HG03039 (cell line): ENCODE measurements at regions not wholly inside any gene's neighbourhood (a gene's known extent, or its start where the extent isn't known, plus 50 kb on each side); places are given as distances from the start of the nearest gene placed in this dataset.
A peak's percentile ranks its signal among the peaks of the same experiment; 100 is the strongest.

Source experiments
- ATAC-seq: cut with Tn5 transposase; IDR thresholded peaks from one replicate; pipeline ENCODE4 v1.9.1; 2021; ENCODE audit warnings: mild to moderate bottlenecking, moderate library complexity; ENCODE audit not compliant: unreplicated experiment

DNA sequence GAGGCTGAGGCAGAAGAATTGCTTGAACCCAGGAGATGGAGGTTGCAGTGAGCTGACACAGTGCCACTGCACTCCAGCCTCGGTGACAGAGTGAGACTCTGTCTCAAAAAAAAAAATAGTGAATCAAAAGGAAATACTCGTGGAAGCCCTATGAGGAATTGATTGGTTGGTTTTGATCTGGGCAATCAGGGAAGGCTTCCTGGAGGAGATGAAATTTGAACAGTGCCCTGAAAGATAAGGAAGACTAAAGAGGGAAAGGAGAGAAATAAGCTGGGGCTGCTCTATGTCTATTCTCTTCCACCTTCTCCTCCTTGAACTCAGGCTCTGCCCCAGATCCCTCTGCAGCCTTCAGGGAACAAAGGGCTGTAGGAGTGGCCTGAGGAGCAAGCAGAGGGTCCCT is 54.1 kb downstream of the IRF2BPL start:
- no peak for ATAC-seq

DNA sequence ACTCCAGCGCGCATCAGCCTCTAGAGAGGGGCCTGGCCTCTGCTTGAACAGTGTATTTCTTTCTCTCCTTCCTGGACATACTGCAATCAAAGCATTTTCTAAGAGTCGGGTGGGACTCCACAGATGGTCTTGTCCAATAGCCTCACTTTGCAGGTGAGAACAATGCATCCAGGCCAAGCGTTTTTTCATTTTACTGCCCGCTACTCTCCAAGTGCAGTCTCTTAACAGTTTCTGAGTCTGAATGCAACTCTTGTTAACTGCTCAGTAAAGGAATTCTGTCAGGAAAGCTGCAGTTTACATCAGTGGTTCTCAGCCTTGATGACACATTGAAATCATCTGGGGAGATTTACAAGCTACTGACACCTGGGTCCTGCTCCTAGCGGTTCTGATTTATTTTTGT is 57.0 kb downstream of the IRF2BPL start:
- no peak for ATAC-seq

DNA sequence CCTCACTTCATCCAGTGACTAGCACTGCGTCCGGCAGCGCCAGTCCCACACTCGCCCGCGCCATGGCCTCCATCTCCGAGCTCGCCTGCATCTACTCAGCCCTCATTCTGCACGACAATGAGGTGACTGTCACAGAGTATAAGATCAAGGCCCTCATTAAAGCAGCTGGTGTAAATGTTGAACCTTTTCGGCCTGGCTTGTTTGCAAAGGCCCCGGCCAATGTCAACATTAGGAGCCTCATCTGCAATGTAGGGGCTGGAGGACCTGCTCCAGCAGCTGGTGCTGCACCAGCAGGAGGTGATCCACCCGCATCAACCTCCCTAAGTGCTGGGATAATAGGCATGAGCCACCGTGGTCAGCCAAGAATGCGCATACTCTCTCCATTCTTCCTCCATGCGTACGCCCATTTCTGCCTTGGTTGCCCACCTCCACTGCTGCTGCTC is 59.9 kb downstream of the IRF2BPL start:
- ATAC-seq = no peak

DNA sequence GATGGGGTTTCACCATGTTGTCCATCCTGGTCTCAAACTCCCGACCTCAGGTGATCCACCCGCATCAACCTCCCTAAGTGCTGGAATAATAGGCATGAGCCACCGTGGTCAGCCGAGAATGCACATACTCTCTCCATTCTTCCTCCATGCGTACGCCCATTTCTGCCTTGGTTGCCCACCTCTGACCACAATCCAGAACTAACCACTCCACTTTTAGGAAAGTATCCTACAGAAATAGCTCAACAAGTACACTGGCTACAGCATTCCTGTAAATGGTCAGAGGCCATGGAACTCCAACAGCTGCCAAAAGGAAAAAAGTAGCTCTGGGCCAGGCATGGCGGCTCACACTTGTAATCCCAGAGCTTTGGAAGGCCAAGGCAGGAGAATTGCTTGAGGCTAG is 60.7 kb downstream of the IRF2BPL start:
- no peak for ATAC-seq

DNA sequence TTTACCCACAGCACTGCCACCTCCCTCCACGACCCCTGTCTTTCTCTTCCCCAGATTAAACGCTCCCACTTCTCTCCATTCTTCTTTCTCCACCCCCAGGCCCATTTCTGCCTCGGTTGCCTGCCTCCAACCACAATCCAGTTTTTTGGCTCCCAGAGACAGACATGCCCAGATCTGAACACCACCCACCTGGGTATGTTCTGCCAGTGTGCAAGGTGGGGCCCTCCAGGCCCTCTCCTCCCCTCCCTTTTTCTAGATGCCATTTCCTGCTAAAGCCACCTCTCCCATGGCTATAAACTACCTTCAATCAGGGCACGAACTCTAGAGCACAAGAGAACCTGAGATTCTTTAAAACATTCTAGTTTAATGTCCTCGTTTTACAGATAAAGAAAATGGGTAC is 63.3 kb downstream of the IRF2BPL start:
- ATAC-seq = no peak

DNA sequence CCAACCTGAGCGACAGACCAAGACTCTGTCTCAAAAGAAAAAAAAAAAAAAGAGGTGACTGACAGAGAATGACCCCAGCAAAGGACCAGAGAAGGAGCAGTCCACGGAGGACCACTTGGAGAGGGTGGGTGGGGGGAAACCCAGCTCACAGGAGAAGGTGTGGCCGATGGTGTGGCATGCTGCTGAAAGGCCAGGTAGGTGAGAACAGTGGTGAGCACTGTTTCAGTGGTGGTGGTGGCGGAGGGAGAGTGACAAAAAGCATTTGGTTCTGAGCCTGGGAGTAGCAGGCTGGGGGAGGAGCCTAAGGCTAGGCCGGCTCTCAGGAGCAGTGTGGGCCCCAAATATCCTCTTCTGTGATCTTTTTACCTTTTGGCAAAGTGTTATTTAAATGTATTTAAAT is 63.8 kb downstream of the IRF2BPL start:
- ATAC-seq = no peak

DNA sequence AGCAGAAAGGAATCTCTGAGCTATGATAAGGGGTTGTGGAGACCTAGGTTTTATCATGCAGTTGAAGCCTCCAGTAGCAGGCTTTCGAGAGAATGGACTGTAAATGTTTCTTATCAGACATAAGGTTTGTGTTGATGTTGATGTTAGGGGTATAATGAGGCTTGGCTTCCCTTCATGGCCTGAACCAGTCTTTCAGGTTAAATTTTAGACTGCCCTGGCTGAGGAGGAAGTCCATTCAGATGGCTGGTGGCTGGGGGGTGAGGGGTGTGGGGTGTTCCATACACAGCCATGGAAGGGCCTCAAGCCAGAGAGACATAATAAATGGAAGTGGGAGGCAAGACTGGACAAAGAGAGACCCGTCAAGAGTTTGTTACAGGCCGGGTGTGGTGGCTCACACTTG is 65.1 kb downstream of the IRF2BPL start:
- no peak for ATAC-seq

DNA sequence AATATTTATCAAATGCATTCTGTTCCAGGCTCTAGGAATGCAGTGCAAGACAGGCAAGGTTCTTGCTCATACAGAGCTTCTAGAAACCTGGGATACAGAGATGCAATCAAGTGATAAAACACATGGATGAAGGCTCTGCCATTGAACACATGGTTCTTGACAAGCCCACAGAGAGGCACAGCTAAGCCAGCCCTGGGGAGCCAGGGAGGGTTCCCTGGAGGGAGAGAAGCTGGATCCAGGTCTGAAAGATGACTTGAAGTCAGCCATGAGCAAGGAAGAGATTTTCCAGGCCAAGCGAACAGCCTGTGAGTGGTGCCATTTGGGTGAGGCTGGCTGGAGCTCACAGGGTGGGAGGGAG is 66.2 kb downstream of the IRF2BPL start:
- no peak for ATAC-seq

DNA sequence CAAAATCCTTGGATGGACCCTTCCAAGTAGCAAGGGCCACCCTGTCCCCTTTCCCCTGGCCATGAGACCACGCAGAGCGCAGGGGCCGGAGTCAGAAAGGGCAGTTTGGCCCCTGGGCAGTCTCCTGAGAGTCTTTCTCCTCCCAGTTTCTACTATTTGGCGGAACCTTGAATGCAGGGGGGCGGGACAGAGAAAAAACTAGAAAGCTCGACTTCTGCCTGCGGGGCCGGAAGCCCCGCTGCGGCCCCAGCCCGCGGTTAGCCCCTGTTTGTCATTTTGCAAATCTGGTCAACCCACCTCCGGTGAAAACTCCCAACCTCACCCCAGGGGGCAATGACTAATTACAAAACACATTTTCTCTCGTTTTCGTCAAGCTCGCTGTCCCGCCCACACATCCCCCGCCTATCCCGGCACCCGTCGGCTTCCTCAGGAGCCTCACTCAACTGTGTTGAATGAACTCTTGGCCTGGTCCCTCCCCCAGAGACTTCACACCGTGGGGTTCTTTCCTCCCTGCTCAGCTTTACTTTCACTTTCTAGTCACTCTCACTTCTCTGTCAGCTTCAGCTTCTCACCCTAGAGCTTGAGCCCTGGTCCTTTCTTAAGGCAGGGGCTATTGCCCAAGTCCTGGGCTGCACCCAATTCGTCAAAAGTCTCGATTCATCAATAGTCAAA is 66.7 kb downstream of the IRF2BPL start:
- ATAC-seq = peak; percentile 69

DNA sequence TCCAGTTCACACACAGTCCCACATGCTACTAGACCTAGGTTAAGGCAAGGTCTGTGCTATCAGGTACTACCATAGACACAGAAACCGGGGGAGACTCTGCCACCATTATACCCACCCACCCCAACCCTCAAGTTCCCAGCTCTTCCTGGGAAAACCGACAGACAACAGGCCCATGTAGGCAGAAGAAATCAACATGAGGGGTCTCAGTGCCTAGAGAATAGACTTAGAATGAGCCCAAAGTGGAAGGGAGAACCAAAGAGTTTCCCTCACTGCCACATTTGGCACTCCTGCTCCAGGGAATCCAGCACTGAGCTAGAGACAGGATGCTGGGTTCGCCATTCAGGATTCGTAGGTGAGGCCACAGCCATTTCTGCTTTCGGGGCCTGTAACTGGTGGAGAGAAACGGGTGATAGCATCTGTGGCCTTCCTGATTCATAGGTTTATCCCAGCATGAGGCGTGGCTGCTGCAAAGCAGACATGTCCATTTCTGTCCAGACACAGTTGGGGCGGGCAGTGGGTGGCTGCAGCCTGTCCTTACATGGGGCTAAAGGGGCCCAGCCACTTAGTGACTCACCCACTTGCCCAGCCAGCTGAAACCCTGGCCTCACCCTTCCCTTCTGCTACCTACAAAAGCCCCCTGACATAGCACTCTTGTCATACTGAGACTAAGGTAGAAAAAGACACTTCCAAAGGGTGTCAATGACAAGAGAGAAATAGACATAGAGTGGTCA is 69.4 kb downstream of the IRF2BPL start:
- ATAC-seq = no peak

DNA sequence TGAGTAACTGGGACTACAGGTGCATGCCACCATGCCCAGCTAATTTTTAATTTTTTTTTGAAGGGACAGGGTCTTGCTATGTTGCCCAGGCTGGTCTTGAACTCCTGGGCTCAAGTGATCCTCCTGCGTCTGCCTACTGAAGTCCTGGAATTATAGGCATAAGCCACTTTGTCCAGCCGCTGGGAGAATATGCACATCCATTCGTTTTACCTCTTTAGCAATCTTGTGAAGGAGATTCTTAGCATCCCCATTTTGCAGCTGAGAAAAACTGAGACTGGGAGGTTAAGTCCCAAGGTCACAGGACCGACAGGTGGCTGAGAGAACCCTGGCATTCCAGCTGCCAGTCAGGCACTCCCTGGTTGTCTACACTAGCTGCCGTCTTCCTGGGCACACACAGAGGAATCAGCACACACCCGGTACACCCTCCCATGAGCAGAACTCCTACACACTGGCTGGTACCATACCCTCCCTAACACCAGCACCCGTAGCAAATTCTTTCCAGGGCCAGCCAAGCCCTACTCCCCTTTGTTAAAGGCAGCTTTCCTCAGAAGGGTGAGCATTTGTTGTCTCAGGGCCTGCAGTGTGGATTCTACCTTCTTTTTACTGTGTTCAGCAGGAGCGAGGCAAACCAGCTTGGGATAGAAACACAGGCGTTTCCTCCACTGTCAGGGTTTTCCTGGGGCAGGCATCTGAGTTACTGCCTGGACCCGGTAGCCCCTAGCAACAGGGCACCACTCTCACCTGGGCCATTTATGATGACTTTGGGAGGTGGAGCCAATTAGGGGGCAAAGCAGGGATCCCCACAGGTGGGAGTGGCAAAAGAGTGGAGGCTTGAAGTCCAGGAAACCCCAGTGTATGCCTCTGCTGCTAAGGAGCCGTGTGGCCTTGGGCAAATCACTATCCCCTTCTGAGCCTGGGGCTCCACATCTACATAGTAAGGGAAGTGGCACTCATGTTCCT is 70.2 kb downstream of the IRF2BPL start:
- ATAC-seq = no peak

DNA sequence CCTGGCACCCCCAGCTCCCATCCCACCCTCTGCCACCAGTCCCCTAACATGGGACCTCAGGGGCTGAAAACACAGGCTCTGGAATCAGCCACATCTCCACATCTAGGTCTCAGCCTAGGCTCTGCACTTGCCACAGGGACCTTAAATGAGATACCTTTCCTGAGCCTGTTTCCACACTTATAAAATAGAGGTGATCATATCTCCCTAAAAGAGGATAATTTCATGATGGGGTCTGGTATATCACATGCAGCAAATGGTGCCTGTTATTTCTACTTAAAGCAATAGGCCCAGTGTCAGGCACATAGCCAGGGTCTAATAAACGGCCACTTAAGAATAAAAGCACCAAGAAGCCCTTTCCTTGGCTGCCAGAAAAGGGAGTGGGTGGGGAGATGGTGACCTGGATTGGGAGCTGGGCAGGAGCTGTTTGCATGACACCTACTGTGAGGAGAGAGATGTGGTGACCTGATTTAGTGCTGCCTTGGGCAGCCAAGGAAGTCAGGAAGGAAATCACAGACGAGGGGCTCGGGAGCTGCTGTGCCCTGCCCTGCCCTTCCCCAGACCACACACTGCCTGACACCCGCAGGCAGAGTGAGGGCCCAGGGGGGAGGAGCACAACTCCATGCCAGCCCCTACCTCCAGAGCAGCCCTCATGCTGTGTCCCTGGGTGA is 71.2 kb downstream of the IRF2BPL start:
- no peak for ATAC-seq

DNA sequence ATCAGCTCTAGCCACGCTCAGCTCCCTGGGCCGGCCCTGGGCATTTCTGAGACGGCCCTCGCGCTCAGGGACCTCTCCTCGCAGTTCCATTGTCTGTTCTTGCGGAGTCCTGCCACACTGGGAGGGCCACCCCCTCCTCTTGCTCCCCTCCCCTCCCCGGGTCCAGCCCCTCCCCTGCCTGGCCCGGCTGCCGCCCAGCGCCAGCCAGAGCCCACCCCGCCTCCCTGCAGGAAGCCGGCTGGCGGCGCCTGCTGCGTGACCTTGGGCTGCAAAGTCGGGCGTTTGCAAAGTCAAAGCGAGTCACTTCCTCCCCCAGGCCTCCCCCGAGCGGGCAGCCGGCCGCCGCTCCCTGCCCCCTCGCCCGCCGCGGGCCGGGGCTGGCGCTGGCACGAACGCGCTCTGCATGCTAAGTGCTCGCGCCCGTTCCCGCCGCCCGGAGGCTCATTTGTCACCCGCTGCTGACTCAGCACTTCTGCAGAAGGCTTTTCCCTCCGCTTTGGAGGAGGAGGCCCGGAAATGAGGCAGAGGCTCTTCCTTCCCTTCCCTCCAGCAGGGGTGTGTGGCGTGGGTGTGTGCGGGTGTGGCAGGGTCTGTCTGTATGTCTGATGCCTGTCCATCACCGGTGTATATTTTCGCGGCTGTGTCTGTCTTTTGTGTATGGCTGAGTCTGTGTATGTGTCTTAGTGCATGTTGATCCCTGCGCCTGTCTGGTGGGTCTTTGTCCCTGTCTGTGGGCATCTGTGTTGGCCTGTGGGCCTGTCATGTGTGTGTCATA is 72.0 kb downstream of the IRF2BPL start:
- peak; percentile 24 for ATAC-seq

DNA sequence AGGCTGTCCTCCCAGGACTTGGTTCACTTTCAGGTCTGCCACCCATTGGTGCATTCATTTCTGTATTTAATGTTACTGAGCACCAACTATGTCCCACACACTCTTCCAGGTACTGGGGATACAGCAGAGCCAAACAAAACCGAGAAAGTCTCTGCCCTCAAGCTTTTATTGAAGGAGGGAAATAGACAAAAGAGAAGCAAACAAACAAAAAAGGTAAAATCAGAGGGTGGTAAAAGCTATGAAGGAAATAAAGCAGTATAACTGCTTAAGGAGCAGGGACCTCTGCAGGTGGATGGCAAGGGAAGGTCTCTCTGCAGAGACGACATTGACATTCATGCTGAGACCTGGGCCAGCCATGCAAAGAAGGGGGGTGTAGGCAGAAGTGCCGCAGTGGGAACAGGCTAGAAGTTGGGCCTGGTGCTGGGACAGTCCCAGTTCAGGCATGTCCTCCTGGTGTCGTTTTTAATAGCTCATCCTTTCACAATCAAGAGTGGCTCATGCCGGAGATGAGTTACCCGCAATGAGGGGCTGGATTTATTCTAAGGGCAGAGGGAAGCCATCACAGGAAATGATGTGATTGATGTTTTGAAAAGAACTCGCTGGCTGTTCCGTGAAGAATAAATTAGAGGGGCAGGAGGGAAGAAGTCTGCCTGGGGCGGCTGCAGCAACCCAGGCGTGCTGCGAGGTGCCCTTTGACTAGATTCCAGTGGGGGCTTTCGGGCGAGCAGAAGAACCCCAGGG is 72.8 kb downstream of the IRF2BPL start:
- peak; percentile 2 for ATAC-seq

DNA sequence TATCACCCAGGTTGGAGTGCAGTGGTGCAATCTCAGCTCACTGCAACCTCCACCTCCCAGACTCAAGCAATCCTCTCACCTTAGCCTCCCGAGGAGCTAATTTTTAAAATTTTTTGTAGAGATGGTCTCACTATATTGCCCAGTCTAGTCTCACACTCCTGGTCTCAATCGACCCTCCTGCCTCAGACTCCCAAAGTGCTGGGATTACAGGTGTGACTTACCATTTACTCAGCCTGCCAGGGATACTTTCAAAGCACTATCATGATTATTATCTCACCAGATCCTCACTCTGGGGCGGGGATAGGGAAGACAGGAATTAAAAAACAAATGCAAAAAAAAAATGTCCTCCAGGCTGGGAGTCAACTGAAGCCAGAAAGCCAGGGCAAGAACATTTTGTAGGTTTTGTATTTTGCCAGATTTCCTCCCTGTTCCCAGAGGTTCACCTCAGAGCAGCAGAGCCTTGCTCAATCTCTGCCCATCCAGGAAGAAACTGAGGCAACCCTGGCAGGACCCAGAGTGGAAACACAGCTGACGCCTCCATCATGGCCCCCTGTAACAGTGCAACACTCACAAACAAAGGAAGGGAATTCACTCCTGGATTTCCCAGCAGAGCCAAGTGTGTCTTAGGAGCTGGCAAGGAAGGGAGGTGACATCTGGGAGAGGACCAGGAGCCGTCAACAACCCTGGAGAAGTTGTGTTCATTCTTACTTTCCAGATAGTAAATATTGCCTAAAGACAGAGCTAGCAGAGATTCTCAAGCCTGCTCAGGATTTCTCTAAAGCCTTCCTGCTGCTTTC is 73.9 kb downstream of the IRF2BPL start:
- no peak for ATAC-seq

DNA sequence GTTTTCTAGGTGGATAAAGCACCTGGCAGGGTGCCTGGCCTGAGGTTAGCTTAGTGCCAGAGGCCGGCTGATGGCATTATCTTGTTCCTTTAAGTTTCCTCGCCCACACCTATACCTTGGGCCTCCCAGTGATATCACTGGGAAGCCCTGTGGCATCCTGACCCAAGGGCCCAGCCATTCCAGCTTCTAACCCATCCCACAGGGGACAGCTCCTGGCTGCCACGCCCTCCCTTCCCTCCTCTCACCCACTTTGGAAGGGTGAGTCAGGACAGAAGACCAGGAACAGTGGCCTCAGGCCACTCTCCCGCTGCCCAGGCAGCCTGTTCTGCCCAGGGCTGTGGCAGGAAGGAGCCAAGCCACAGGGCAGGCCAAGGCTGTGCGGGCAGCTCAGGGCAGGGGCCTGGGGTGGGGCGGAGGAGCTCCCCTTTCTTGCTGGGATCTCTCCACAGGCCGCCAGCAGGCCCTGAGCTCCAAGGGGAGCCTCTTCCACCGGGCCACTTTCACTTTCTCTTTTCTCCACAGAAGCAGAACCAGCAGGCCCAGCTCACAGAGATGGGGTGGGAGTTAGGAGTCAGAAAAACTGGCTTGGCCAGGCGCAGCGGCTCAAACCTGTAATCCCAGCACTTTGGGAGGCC is 75.1 kb downstream of the IRF2BPL start:
- no peak for ATAC-seq

DNA sequence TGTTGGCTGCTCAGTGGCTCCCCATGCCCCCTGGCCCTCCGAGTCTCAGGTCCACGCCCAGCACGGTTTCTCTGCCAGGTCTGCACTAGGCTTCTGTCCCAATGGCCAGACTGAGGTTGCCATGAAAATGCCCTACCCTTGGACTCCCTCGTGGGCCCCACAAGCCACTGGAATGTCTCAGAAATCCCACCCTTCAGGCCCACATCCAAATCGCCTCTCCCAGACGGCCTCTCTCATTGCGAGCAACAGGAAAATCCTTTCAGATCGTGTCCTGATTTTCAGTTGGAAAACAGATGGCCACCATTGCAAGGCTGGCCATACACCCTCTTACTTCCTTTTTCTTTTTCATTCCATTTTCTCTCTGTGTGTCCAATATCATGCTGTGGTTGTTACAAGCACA is 77.3 kb downstream of the IRF2BPL start:
- no peak for ATAC-seq
